IMR-90 (cell line): ENCODE measurements at regions not wholly inside any gene's neighbourhood (a gene's known extent, or its start where the extent isn't known, plus 50 kb on each side); places are given as distances from the start of the nearest gene placed in this dataset.

Experiments used
- ATAC-seq: fragments of 200-7000 bp; cut with Tn5 transposase; 2 replicates; pipeline ENCODE4 v1.9.1; 2020; ENCODE audit warnings: low read depth, mild to moderate bottlenecking, moderate library complexity
- BruUV-seq: library from RNA; stranded (reverse); fragments of 400-500 nt; replicated peaks from 2 replicates; lab custom pipeline; 2021; lab: Mats Ljungman, UMichigan
- CTCF ChIA-PET: fragments of 300-600 bp; formaldehyde crosslinking; extraction: SDS; loops from one replicate; lab custom pipeline; 2021; ENCODE audit warnings: antibody characterized with exemption; lab: Yijun Ruan, JAX
- POLR2A ChIA-PET: fragments of 300-600 bp; sonication (Branson Sonifier 250); formaldehyde crosslinking; loops from one replicate; lab custom pipeline; 2022; ENCODE audit warnings: antibody characterized with exemption; ENCODE audit not compliant: unreplicated experiment; lab: Charles Lee
- DNase-seq: peaks from one replicate; pipeline ENCODE4 v3.0.0; 2013
- H2AFZ ChIP-seq: replicated peaks from 2 replicates; pipeline ENCODE3; 2013; ENCODE audit warnings: low read length, mild to moderate bottlenecking; ENCODE audit not compliant: poor library complexity
- H2AK5ac ChIP-seq: 2 replicates; pipeline ENCODE4 v1.6.1; 2013; ENCODE audit warnings: low read depth, low read length, inconsistent platforms
- H2AK9ac ChIP-seq: replicated peaks from 2 replicates; pipeline ENCODE3; 2013; ENCODE audit warnings: mild to moderate bottlenecking, low read depth, low read length, moderate library complexity; ENCODE audit not compliant: poor library complexity
- H2BK120ac ChIP-seq: 2 replicates; pipeline ENCODE4 v1.6.1; 2013; ENCODE audit warnings: low read depth, low read length, inconsistent platforms
- H2BK15ac ChIP-seq: 3 replicates; pipeline ENCODE4 v1.6.1; 2013; ENCODE audit warnings: low read depth, low read length, inconsistent platforms
- H2BK20ac ChIP-seq: 2 replicates; pipeline ENCODE4 v1.6.1; 2013; ENCODE audit warnings: low read depth, mild to moderate bottlenecking, inconsistent platforms, low read length, moderate library complexity
- H2BK5ac ChIP-seq: 2 replicates; pipeline ENCODE4 v1.6.1; 2013; ENCODE audit warnings: mild to moderate bottlenecking, low read depth, low read length, inconsistent platforms; ENCODE audit not compliant: poor library complexity, severe bottlenecking
- H3K14ac ChIP-seq: replicated peaks from 2 replicates; pipeline ENCODE4 v1.6.1; 2013; ENCODE audit warnings: low read depth, low read length, inconsistent platforms
- H3K18ac ChIP-seq: 2 replicates; pipeline ENCODE4 v1.6.1; 2013; ENCODE audit warnings: low read depth, low read length, control low read depth
- H3K23ac ChIP-seq: 2 replicates; pipeline ENCODE4 v1.6.1; 2013; ENCODE audit warnings: low read depth, low read length, inconsistent platforms
- H3K27ac ChIP-seq: 2 replicates; pipeline ENCODE4 v1.5.1; 2013; ENCODE audit warnings: mild to moderate bottlenecking, control low read depth, low read length; ENCODE audit not compliant: insufficient read depth
- H3K27me3 ChIP-seq: 2 replicates; pipeline ENCODE4 v1.6.1; 2013; ENCODE audit warnings: low read length; ENCODE audit not compliant: control insufficient read depth, insufficient read depth
- H3K36me3 ChIP-seq: 2 replicates; pipeline ENCODE4 v1.6.1; 2013; ENCODE audit warnings: low read length, mixed read lengths; ENCODE audit not compliant: control insufficient read depth, insufficient read depth
- H3K4ac ChIP-seq: 2 replicates; pipeline ENCODE4 v1.6.1; 2013; ENCODE audit warnings: low read depth, low read length, inconsistent platforms
- H3K4me1 ChIP-seq: 2 replicates; pipeline ENCODE4 v1.6.1; 2013; ENCODE audit warnings: low read length, mixed read lengths; ENCODE audit not compliant: control insufficient read depth, insufficient read depth
- H3K4me2 ChIP-seq: 2 replicates; pipeline ENCODE4 v1.6.1; 2013; ENCODE audit warnings: low read depth, mild to moderate bottlenecking, control low read depth, low read length, moderate library complexity
- H3K4me3 ChIP-seq: 2 replicates; pipeline ENCODE4 v1.5.1; 2013; ENCODE audit warnings: low read depth, mild to moderate bottlenecking, control low read depth, low read length, moderate library complexity; ENCODE audit not compliant: insufficient read depth
- H3K56ac ChIP-seq: 2 replicates; pipeline ENCODE4 v1.6.1; 2013; ENCODE audit warnings: low read length, inconsistent platforms; ENCODE audit not compliant: insufficient read depth; ENCODE audit errors: extremely low read depth
- H3K79me1 ChIP-seq, 2 experiments: 2 replicates each; pipeline ENCODE4 v1.6.1; 2013; ENCODE audit warnings: low read length in 2 of 2, inconsistent platforms in 1 of 2, low read depth in 1 of 2
- H3K9ac ChIP-seq: 2 replicates; pipeline ENCODE4 v1.6.1; 2013; ENCODE audit warnings: low read depth, low read length, control low read depth
- H3K9me1 ChIP-seq: 2 replicates; pipeline ENCODE4 v1.6.1; 2013; ENCODE audit warnings: low read length, inconsistent platforms; ENCODE audit not compliant: insufficient read depth
- H3K9me3 ChIP-seq: 2 replicates; pipeline ENCODE4 v1.6.1; 2013; ENCODE audit warnings: low read length; ENCODE audit not compliant: control insufficient read depth, insufficient read depth
- H4K20me1 ChIP-seq: 2 replicates; pipeline ENCODE4 v1.6.1; 2013; ENCODE audit warnings: low read length, inconsistent platforms; ENCODE audit not compliant: insufficient read depth
- H4K5ac ChIP-seq: 2 replicates; pipeline ENCODE4 v1.6.1; 2013; ENCODE audit warnings: mild to moderate bottlenecking, low read depth, low read length, control low read depth
- H4K8ac ChIP-seq, 2 experiments: 2 replicates each; pipeline ENCODE4 v1.6.1; 2013; ENCODE audit warnings: low read depth in 2 of 2, low read length in 2 of 2, control low read depth in 1 of 2, inconsistent platforms in 1 of 2
- H4K91ac ChIP-seq: 2 replicates; pipeline ENCODE4 v1.6.1; 2013; ENCODE audit warnings: low read depth, low read length, inconsistent platforms; ENCODE audit not compliant: insufficient read depth
- CEBPB ChIP-seq: IDR thresholded peaks from 2 replicates; pipeline ENCODE4 v1.6.1; 2012; ENCODE audit warnings: low read depth, low read length, improper control_type of control experiment
- CHD1 ChIP-seq: IDR thresholded peaks from 2 replicates; pipeline ENCODE4 v1.6.1; 2012; ENCODE audit warnings: low read depth, low read length, improper control_type of control experiment
- FOS ChIP-seq: fragments of 150-350 bp; IDR thresholded peaks from 2 replicates; pipeline ENCODE4 v1.6.1; 2016; ENCODE audit warnings: low read depth, low read length
- MAFK ChIP-seq: IDR thresholded peaks from 2 replicates; pipeline ENCODE4 v1.6.1; 2012; ENCODE audit warnings: low read depth, low read length, improper control_type of control experiment
- MAZ ChIP-seq: IDR thresholded peaks from 2 replicates; pipeline ENCODE4 v1.6.1; 2012; ENCODE audit warnings: low read depth, mild to moderate bottlenecking, low read length, improper control_type of control experiment, moderate library complexity, borderline replicate concordance
- MXI1 ChIP-seq: IDR thresholded peaks from 2 replicates; pipeline ENCODE4 v1.6.1; 2012; ENCODE audit warnings: low read depth, mild to moderate bottlenecking, low read length, moderate library complexity, borderline replicate concordance
- NFE2L2 ChIP-seq: fragments of 150-350 bp; IDR thresholded peaks from 2 replicates; pipeline ENCODE4 v1.6.1; 2016; ENCODE audit warnings: low read depth, mild to moderate bottlenecking, low read length
- POLR2A ChIP-seq: IDR thresholded peaks from 2 replicates; pipeline ENCODE4 v1.6.1; 2012; ENCODE audit warnings: mild to moderate bottlenecking, low read depth, low read length
- RAD21 ChIP-seq: IDR thresholded peaks from 2 replicates; pipeline ENCODE4 v1.6.1; 2012; ENCODE audit warnings: low read length, improper control_type of control experiment
- RCOR1 ChIP-seq: IDR thresholded peaks from 2 replicates; pipeline ENCODE4 v1.6.1; 2012; ENCODE audit warnings: mild to moderate bottlenecking, low read length, improper control_type of control experiment; ENCODE audit not compliant: insufficient replicate concordance
- SMC3 ChIP-seq: fragments of 150-350 bp; IDR thresholded peaks from 2 replicates; pipeline ENCODE4 v1.6.1; 2016; ENCODE audit warnings: low read depth, mild to moderate bottlenecking, antibody characterized with exemption, low read length, moderate library complexity
- WGBS, 2 experiments: methylation state at CpG; one replicate each; pipeline versions ENCODE4 v1.1.5 to v1.1.7; 2013; ENCODE audit warnings: missing lambda C conversion rate in 2 of 2; ENCODE audit not compliant: insufficient read length in 1 of 2; ENCODE audit errors: extremely low coverage in 2 of 2; 5-methylcytosine and 5-hydroxymethylcytosine counted together
- dilution Hi-C: fragments of 300-500 bp; cut with HindIII; formaldehyde crosslinking; loops from one replicate; pipeline ENCODE4 v1.14.3; 2018; ENCODE audit warnings: low sequenced_read_pairs; ENCODE audit not compliant: unreplicated experiment
- in situ Hi-C: fragments of 300-500 bp; cut with MboI; formaldehyde crosslinking; loops from 3 replicates; pipeline ENCODE4 v1.14.3; 2019; ENCODE audit warnings: low sequenced_read_pairs, inconsistent platforms, mixed read lengths
- intact Hi-C: fragments of 100-400 bp; cut with micrococcal nuclease; formaldehyde crosslinking; loops from 2 replicates; pipeline ENCODE4 v1.10.0; 2022
- TF ChIP-seq, protein P1 (sequence below): fragments of 150-350 bp; IDR thresholded peaks from 2 replicates; pipeline ENCODE4 v1.6.1; 2016; ENCODE audit warnings: low read depth, mild to moderate bottlenecking, low read length, moderate library complexity, borderline replicate concordance
- TF ChIP-seq, protein P2 (sequence below): conservative IDR thresholded peaks from 2 replicates; pipeline ENCODE4 v1.5.1; 2012; ENCODE audit warnings: mild to moderate bottlenecking, low read depth, low read length, improper control_type of control experiment
- TF ChIP-seq, protein P3 (sequence below): fragments of 150-350 bp; IDR thresholded peaks from 2 replicates; pipeline ENCODE4 v1.6.1; 2017; ENCODE audit warnings: mild to moderate bottlenecking, antibody characterized with exemption, low read length, low read depth

DNA sequence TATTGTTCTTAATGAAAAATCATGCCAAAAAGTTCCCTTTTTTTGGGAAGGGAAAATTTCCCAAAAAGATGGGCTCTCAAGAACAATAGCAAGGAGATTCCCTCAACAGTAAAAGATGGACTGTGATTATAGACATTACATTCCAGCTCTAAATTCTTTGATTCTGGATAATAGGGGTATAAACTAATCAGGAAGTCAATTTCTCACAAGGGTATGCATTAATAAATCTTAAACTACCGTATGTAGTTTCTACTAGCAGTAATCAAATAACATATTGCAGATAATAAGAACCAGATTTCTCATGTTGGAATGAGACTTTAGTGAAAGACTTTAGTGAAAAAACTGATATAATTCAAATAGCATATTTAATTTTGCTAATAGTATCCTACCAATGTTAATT is 144.8 kb upstream of the PTPRG start:
- H3K4me3 ChIP-seq, result no peak overlapping the region
- no peak overlapping the region for H3K4me2 ChIP-seq
- no peak for ATAC-seq
- ChIA-PET POLR2A (no interaction called here), CTCF (no interaction called here)
- no peak overlapping the region for H2BK5ac ChIP-seq
- H4K20me1 ChIP-seq, result no peaks in the 10 kb centered on the region
- no peak for TF ChIP-seq NFE2L2
- TF ChIP-seq, protein P1, sequence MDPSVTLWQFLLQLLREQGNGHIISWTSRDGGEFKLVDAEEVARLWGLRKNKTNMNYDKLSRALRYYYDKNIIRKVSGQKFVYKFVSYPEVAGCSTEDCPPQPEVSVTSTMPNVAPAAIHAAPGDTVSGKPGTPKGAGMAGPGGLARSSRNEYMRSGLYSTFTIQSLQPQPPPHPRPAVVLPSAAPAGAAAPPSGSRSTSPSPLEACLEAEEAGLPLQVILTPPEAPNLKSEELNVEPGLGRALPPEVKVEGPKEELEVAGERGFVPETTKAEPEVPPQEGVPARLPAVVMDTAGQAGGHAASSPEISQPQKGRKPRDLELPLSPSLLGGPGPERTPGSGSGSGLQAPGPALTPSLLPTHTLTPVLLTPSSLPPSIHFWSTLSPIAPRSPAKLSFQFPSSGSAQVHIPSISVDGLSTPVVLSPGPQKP, result no peak
- no peak for TF ChIP-seq MAFK
- TF ChIP-seq, protein P2, sequence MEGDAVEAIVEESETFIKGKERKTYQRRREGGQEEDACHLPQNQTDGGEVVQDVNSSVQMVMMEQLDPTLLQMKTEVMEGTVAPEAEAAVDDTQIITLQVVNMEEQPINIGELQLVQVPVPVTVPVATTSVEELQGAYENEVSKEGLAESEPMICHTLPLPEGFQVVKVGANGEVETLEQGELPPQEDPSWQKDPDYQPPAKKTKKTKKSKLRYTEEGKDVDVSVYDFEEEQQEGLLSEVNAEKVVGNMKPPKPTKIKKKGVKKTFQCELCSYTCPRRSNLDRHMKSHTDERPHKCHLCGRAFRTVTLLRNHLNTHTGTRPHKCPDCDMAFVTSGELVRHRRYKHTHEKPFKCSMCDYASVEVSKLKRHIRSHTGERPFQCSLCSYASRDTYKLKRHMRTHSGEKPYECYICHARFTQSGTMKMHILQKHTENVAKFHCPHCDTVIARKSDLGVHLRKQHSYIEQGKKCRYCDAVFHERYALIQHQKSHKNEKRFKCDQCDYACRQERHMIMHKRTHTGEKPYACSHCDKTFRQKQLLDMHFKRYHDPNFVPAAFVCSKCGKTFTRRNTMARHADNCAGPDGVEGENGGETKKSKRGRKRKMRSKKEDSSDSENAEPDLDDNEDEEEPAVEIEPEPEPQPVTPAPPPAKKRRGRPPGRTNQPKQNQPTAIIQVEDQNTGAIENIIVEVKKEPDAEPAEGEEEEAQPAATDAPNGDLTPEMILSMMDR, result no peak
- TF ChIP-seq POLR2A, result no peak
- no peak for TF ChIP-seq FOS
- no peak for TF ChIP-seq SMC3
- no peak for TF ChIP-seq CHD1
- no peak for TF ChIP-seq CEBPB
- no peak for TF ChIP-seq MAZ
- no peak for TF ChIP-seq RCOR1
- TF ChIP-seq, protein P3, sequence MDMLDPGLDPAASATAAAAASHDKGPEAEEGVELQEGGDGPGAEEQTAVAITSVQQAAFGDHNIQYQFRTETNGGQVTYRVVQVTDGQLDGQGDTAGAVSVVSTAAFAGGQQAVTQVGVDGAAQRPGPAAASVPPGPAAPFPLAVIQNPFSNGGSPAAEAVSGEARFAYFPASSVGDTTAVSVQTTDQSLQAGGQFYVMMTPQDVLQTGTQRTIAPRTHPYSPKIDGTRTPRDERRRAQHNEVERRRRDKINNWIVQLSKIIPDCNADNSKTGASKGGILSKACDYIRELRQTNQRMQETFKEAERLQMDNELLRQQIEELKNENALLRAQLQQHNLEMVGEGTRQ, result no peak
- no peak for TF ChIP-seq MXI1
- no peak for TF ChIP-seq RAD21
- H3K4ac ChIP-seq, result no peak overlapping the region
- no peaks in the 10 kb centered on the region for H3K9me3 ChIP-seq
- H2AK9ac ChIP-seq, result no peak overlapping the region
- H3K79me1 ChIP-seq, result no peaks in the 10 kb centered on the region
- no peak overlapping the region for H3K23ac ChIP-seq
- H3K14ac ChIP-seq, result no peak overlapping the region
- no peak overlapping the region for H3K9ac ChIP-seq
- no peak overlapping the region for H3K27ac ChIP-seq
- H2AFZ ChIP-seq, result no peak overlapping the region
- no peaks in the 10 kb centered on the region for H3K27me3 ChIP-seq
- no peak overlapping the region for H4K8ac ChIP-seq
- H2BK20ac ChIP-seq, result no peak overlapping the region
- dilution Hi-C loops (no loop called here), in situ Hi-C loops (no loop called here), intact Hi-C loops (no loop called here)
- H4K5ac ChIP-seq, result no peak overlapping the region
- no peak overlapping the region for H2AK5ac ChIP-seq
- no peak overlapping the region for H3K18ac ChIP-seq
- H2BK120ac ChIP-seq, result no peak overlapping the region
- no CpG with 5 or more reads among the region's 1 CpG for WGBS, 2 experiments
- H3K9me1 ChIP-seq, result no peaks in the 10 kb centered on the region
- H3K4me1 ChIP-seq, result no peaks in the 10 kb centered on the region
- BruUV-seq, result no TSS peak
- no peaks in the 10 kb centered on the region for H3K36me3 ChIP-seq
- H3K56ac ChIP-seq, result no peak overlapping the region
- no peak overlapping the region for H4K91ac ChIP-seq
- DNase-seq, result no peak
- H2BK15ac ChIP-seq, result no peak overlapping the region
